GM21619 (cell line): ENCODE measurements at regions not wholly inside any gene's neighbourhood (a gene's known extent, or its start where the extent isn't known, plus 50 kb on each side); places are given as distances from the start of the nearest gene placed in this dataset.
"Not testable (repeated sequence)": the region's sequence is repeated elsewhere in the genome, so short reads cannot be mapped to it uniquely, and the experiment has no call there.

ENCODE experiments used
- ATAC-seq: cut with Tn5 transposase; IDR thresholded peaks from one replicate; pipeline ENCODE4 v1.9.1; 2021; ENCODE audit not compliant: unreplicated experiment

DNA sequence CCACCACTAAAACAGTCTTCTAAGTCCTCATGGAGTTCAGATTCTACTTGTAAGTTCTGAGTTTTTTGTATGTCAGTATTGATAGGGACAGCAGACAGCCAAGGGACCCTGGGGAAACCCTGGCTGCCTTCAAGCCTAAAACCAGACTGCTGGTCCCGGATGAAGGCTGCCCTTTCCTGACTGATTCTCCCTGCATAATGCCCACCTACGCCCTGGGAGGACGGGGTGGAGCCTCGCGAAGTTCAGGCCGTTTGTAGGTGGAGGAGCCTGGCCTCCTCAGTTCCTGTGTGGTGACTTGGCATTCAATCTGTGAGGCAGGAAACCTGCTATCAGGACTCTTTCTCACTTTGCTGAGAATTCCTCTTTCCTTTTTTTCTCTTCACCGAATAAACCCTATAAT lies 120.3 kb upstream of the LGSN start:
- ATAC-seq: no peak

DNA sequence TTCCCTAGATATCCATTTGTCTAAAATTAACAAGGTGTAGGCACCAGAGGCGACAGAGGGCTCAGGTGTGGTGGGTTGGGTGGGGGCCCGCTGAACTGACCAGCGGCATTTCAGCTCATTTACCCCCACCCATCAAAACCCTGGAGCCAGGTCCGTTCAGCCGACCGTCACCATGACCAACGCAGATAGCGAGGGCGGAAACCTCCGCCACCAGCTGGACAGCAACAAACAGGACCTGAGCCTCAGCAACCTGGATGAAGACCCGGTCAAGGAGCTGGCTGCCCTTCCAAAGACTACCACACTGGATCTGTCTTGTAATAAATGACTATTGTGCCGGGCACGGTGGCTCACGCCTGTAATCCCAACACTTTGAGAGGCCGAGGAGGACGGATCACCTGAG lies 120.8 kb upstream of the LGSN start:
- ATAC-seq: no peak

DNA sequence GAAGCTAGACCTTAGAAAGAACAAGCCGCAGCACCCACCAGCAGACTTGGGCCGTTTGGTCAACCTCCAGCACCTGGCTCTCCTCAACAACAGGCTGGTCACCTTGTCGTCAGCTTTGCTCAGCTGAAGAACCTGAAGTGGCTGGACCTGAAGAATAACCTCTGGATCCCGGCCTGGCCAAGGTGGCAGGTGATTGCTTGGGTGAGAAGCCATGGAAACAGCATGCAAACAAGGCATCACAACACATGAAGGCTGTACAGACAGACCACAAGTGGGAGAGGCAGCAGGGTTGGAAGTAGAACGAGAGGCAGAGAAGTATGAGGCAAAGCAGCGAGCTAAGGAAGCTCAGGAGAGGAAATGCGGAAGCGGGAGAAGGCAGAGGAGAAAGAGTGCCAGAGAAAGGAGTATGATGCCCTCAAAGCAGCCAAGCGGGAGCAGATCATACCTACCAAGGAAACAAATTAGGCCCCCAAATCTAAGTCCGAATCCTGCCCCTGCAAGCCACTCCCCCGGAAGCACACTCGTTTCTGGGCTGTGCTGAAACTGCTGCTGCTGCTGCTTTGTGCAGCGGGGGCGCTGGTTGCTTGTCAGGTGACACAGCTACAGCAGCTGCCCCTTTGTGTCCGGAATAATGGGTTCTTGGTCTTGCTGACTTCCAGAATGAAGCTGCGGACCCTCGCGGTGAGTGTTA lies 121.6 kb upstream of the LGSN start:
- no peak for ATAC-seq

DNA sequence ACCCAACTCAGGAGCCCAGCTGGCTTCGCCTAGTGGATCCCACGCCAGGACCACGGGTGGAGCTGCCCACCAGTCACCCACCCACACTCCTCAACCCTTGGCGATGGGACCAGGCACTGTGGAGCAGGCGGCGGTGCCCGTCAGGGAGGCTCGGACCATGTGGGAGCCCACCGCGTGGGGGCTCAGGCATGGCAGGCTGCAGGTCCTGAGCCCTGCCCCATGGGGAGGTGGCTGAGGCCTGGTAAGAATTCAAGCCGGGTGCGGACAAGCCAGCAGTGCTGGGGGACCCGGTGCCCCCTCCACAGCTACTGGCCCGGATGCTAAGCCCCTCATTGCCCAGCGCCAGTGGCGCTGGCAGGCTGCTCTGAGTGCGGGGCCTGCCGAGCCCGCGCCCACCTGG lies 123.1 kb upstream of the LGSN start:
- ATAC-seq: no peak

DNA sequence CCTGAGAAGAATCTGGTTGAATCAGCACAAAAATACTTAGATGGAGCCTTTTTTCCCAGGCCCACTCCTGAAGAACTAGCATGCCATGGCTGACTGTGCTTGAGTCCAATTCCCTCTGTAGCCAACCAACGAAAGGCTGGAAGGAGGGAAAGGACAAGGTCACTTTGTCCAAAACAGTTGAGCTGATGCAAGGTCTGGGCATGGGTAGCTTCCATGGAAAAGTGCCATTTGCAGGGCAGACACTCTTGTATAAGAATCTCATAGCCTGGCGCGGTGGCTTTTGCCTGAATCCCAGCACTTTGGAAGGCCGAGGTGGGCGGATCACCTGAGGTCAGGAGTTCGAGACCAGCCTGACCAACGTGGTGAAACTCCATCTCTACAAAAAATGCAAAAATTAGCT lies 125.0 kb upstream of the LGSN start:
- ATAC-seq: no peak

DNA sequence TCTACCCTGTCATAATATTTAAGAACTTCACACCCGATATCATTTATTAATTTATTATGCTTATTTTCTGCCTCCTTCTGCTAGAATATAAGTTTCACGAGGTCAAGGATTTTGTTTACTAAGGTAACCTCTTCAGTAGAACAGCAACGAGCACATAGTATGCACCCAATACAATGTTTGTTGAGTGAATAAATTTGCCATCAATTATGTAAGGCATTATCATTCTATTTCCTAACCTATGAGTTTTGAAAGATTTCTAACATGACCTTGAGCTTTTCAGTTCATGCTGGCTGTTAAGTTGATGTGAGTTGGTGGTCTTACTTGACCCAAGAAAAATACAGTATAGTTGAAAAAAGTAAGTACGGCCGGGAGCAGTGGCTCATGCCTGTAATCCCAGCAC lies 125.9 kb upstream of the LOC128125822 start:
- ATAC-seq: no peak

DNA sequence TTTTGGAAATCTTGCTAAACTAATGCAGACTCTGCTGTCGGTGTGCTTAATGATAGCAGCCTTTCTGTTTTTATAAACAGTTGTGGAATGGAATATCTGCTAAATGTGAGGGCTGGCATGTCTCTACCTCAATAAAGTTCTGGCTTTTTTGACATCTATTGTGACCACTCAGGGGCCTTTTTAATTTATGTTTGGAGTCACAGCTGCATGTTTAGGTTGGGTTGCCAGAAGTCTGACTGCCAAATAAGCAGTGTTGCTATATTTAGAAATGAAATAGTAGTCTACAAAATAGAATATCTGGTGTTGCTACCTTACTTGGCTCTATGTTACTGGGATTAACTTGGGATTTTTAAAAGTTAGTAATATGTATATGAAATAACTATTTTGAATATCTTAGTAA lies 125.1 kb upstream of the LOC128125822 start:
- no peak for ATAC-seq

DNA sequence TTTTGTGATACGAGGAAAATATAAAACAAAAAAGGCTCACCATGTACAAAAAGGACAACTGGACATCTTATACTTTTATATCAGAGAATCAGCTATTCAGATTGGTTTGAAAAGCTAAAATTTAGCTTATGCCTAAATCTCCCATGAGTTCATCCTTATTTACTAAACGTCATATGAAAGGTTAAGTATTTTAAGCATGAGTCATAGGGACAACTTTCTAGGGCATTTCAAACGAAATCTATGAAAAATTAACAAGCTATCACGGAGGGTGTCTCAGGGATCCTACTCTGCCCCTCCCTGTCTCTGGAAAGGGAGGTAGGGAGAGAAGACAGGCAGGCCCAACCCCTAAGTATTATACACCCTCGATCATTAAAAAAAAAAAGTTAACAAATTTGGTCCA lies 124.1 kb upstream of the LOC128125822 start:
- ATAC-seq: no peak

DNA sequence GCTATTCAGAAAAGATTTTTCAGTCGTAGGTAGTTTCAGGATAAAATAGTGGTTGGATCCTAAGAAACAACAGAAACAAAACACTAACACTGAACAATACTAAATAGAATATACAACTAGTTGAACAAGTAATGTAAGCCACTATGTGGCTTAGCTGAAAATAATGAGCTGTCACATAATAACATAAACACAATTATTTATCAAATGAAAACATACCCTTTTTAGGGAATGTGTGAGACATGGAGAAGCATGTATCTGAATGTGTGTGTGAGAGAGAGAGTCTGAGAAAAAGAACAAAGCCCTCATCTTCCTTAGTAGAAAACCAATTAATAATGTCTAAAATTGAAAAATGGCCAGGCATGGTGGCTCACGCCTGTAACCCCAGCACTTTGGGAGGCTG lies 122.6 kb upstream of the LOC128125822 start:
- no peak for ATAC-seq

DNA sequence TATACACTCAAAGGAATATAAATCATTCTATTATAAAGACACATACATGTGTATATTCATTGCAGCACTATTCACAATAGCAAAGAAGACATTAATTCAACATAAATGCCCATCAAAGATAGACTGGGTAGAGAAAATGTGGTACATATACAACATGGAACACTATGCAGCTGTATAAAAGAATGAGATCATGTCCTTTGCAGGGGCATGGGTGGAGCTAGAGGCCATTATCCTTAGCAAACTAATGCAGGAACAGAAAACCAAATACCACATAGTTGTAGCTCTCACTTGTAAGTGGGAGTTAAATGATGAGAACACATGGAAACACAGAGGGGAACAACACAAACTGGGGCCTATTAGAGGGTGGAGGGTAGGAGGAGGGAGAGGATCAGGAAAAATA lies 121.0 kb upstream of the LOC128125822 start:
- no peak for ATAC-seq

DNA sequence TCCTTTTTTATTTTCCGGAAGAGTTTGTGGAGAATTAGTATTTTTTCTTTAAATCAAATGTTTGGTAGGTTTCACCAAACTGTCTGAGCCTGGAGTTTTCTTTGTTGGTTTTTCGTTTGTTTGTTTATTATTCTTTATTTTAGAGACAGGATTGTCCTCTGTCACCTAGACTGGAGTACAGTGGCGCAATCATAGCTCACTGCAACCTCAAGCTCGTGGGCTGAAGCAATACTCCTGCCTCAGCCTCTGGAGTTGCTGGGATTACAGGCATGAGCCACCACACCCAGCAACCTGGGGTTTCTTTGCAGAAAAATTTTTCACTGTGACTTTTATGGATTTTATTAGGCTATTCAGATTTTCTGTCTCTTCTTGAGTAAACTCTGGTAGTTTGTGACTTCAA lies 120.2 kb upstream of the LOC128125822 start:
- no peak for ATAC-seq

DNA sequence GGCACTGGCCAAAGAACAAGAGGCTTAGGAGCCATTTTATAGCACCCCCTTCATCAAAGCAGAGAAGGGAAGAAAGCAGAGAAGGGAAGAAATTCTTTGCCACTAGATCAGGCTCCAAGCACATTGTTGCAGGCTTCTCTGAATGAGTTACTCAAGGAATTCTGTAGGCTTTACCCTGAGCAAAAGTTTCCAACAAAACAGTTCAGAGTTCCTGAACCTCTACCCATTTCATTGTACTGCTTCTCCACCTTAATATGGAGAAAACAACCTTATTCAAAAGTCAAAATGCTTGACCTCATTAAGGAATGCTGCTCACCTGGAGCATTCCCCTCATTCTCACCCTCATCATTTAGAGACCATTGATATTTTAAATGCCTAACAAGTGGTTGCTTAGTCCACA lies 115.5 kb upstream of the LOC128125822 start:
- no peak for ATAC-seq

DNA sequence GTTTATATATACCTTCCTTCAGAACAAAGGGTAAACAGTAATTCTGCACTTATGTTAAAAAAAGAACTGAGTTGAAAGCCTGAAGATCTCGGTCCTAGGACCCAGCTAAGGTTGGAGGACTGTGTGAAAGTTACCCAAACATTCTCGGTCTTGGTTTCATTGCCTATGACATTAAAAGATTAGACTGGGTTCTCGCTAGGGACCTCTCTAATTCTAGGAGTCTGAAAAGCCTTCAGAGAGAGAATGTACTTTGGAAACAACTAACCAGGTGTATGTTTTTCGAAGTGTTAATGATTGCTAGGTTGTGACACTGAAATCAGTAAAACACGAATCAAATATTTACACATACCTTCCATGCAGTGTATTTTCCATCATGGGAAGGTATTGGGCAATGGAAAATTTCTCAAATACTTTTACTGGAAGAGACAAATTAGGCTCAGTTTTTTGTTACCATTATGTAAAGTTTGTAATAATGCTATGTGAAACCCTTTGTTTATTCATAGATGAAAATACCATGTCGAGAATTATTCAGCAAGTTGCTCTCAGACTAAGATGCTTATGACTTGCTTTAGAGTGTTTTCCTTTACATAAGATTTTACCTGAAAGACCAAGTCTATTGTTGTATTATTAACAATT lies 113.7 kb upstream of the LOC128125822 start:
- ATAC-seq: no peak

DNA sequence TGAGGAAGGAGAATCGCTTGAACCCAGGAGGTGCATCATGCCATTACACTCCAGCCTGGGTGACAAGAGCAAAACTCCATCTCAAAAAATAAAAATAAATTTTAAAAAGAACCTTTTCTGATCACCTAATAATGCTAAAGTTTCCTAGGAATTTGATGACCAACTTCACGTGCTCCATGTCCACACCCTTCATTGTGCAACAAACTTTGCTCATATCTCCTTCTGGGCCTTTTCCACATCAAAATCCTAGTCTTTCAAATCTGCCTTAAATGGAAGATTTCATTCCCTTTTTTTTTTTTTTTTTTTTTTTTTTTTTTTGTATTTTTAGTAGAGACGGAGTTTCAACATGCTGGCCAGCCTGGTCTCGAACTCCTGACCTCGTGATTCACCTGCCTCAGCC lies 112.5 kb upstream of the LOC128125822 start:
- ATAC-seq: no peak

DNA sequence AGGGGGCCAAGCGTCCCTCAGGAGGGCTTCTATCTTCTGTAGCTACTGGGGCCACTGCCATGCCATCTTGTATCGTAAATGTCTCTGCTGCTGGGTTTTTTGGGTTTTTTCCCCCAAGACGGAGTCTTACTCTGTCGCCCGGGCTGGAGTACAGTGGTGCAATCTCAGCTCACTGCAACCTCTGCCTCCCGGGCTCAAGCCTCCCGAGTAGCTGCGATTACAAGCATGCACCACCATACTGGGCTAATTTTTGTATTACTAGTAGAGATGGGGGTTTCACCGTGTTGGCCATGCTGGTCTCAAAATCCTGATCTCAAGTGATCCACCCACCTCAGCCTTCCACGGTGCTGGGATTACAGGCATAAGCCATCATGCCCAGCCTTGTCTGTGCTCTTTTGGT lies 111.3 kb upstream of the LOC128125822 start:
- no peak for ATAC-seq

DNA sequence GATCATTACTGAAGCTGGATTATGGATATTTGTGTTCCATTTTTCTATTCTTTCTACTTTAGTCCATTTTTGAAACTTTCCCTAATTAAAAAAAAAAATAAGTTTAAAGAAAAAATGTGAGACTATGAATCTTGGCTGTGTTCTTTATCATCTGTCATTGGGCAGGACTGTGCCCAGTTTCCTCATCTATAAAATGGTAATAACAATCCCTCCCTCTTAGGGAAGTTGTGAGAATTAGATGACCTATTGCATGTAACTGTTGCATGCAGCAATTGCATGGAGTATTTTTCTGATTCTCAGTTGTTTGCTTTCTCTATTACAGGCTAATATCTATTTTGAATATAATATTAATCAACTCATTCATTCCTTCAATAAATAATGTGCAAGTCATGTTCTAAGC lies 108.2 kb upstream of the LOC128125822 start:
- ATAC-seq: no peak

DNA sequence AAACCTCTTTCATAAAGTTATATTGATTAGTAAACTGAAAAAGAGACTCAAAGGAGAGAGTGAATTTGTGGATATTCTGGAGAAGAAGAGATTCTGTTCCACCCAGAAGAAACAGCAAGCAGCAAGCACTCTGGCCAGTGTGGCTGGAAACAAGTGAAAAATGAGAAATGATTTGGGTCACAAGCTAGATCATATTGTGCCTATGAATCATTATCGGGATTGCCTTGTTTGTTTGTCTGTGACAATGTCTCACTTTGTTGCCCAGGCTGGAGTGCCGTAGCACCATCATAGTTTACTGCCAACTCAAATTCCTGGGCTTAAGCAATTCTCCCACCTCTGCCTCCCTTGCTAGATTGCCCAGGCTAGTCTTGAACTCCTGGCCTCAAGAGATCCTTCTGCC lies 106.5 kb upstream of the LOC128125822 start:
- no peak for ATAC-seq

DNA sequence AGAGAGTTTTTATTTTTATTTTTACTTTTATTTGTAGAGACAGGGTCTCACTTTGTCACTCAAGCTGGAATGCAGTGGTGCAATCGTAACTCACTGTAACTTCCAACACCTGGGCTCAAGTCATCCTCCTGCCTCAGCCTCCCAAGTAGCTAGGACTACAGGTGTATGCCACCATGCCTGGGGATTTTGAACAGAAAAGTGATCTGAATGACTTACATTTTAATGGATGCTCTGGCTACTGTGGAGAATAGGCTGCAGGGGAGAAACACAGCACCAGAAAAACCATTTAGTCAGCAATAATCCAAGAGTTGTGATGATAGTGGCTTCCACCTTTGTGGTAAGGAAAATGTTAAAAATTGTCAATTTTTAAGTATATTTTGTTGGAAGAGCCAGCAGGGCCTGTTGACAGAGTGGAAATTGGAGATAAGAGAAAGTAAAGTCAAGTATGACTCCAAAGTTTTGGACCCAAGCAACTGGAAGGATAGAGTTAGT lies 106.0 kb upstream of the LOC128125822 start:
- ATAC-seq: no peak

DNA sequence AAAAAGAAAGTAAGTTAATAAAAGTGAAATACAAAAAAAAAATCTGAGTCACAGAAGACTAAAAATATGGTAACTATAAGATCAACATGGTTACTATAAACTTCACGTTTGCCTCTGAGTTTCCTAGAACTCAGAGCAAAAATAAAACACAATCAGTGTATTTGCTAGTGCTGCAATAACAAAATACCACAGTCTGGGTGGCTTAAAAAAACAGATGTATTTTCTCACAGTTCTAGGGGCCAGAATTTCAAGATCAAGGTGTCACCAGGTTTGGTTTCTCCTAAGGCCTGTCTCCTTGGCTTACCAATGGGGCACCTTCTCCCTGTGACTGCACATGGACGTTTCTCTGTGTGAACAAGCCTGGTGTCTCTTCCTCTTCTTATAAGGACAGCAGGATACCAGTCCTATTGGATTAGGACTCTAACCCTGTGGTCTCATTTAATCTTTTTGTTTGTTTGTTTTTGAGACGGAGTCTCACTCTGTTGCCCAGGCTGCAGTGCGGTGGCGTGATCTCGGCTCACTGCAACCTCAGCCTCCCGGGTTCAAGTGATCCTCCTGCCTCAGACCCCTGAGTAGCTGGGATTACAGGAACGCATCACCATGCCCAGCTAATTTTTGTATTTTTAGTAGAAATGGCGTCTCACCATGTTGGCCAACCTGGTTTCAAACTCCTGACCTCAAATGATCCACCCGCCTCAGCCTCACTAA lies 104.9 kb upstream of the LOC128125822 start:
- no peak for ATAC-seq

DNA sequence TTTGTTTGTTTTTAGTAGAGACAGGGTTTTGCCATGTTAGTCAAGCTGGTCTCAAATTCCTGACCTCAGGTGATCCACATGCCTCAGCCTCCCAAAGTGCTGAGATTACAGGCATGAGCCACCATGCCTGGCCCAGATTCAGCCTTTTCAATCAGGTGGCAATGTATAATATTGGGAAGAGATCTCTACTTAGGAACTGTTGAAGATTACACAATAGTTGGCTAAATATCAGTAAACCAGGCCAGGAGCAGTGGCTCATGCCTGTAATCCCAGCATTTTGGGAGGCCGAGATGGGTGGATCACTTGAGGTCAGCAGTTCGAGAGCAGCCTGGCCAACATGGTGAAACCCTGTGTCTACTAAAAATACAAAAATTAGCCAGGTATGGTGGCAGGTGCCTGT lies 101.1 kb upstream of the LOC128125822 start:
- not testable (repeated sequence) for ATAC-seq

DNA sequence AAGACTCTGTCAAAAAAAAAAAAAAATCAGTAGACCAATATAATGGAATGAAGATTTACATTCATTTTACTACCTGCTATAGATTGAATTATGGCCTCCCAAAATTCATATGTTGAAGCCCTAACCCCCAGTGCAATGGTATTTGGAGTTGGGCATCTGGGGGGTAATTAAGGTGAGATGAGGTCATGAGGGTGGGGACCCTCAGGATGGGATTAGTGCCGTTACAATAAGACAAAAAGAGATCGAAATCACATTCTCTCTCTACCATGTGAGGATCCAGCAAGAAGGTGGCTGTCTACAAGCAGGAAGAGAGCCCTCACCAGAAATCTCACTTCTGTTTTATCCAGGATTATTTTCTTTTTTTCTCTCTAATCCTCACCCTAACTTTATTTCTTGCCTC lies 100.6 kb upstream of the LOC128125822 start:
- no peak for ATAC-seq

DNA sequence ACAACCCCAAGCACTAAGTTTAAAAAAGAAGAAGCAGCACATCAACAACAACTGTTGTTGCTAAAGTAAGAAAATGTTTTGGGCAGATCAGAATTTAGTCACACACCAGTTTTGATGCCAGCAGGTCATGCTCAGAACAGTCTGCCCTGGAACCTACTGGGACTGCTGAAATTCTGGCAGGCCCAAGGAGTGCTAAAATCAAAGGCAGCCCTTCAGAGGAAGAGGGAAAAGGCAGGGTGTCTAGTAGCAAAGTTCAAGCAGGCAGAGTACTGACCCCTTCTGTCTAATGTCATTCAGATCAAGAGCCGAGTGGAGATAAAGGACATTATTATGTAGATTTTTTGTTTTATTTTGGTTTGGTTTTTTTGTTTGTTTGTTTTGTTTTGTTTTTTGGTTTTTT lies 96.6 kb upstream of the LOC128125822 start:
- ATAC-seq: no peak
